ENCODE measurements at regions not wholly inside any gene's neighbourhood (a gene's known extent, or its start where the extent isn't known, plus 50 kb on each side); places are given as distances from the start of the nearest gene placed in this dataset.
"Not testable (repeated sequence)": the region's sequence is repeated elsewhere in the genome, so short reads cannot be mapped to it uniquely, and the experiment has no call there.

- H3K27ac Mint-ChIP-seq; DNase-seq; H3K36me3 Mint-ChIP-seq (ENCODE audit: low read depth); H3K9me3 ChIP-seq (ENCODE audit: control insufficient read depth, low read length, poor library complexity, severe bottlenecking); H3K4me1 Mint-ChIP-seq; ATAC-seq; H3K4me3 Mint-ChIP-seq; H3K27me3 Mint-ChIP-seq: not testable (repeated sequence)
Measured at GRCh38 chr16:60126115-60126514, 1392.0 kb upstream of the GOT2 start.

DNA sequence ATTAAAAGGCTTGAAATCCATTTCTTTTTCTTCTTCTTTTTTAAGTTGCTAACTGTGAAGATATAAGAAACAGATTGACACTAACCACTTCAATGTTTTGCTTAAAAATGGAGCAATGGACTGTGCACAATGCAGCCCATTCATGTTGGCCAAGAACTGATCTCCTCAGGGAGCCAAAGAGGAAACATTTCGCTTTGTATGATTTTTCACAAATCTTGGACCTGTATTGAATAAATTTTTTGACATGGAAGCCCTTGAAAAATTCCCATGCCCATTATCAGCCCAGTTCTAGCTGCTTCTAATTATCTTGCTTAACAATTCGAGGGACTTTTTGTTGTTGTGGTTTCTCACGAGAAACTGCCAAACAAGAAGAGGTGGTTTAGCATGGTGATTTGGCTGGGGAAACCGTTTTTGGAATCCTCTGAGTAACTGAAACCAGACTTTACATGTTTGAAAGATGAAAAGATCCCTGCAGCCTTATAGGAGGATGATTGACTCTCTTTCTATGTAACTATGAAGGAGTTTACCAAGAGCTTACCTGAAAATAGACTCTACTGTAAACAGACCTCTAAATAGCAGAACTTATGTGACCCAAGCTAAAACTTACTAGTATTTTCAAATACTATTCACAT is 1389.4 kb upstream of the GOT2 start:
- Mint-ChIP-seq H3K4me1 (no peaks in the 10 kb centered on the region), H3K27ac (no peak overlapping the region), H3K27me3 (no peaks in the 10 kb centered on the region), H3K36me3 (ENCODE audit: low read depth) (no peaks in the 10 kb centered on the region), H3K4me3 (no peak overlapping the region)
- ATAC-seq (no peak), DNase-seq (no peak)
- H3K9me3 ChIP-seq (ENCODE audit: control insufficient read depth, low read length, poor library complexity, severe bottlenecking) = no peaks in the 10 kb centered on the region

- H3K4me3 Mint-ChIP-seq = no peak overlapping the region
- DNase-seq (no peak), ATAC-seq (no peak)
- no peaks in the 10 kb centered on the region for H3K36me3 Mint-ChIP-seq (ENCODE audit: low read depth)
- H3K27me3 Mint-ChIP-seq = no peaks in the 10 kb centered on the region
- no peaks in the 10 kb centered on the region for H3K9me3 ChIP-seq (ENCODE audit: control insufficient read depth, low read length, poor library complexity, severe bottlenecking)
- no peaks in the 10 kb centered on the region for H3K4me1 Mint-ChIP-seq
- H3K27ac Mint-ChIP-seq = no peak overlapping the region
Measured at GRCh38 chr16:60120586-60120985, 1386.5 kb upstream of the GOT2 start.

GRCh38 chr16:60110531-60110930 is 1376.4 kb upstream of the GOT2 start:
- H3K27me3 Mint-ChIP-seq = no peaks in the 10 kb centered on the region
- H3K27ac Mint-ChIP-seq = no peak overlapping the region
- H3K36me3 Mint-ChIP-seq (ENCODE audit: low read depth) = no peaks in the 10 kb centered on the region
- no peaks in the 10 kb centered on the region for H3K9me3 ChIP-seq (ENCODE audit: control insufficient read depth, low read length, poor library complexity, severe bottlenecking)
- H3K4me3 Mint-ChIP-seq = no peak overlapping the region
- DNase-seq (no peak), ATAC-seq (no peak)
- no peaks in the 10 kb centered on the region for H3K4me1 Mint-ChIP-seq

GRCh38 chr16:60107871-60108270 is 1373.8 kb upstream of the GOT2 start:
- ATAC-seq = no peak
- Mint-ChIP-seq H3K4me1 (no peaks in the 10 kb centered on the region), H3K27me3 (no peaks in the 10 kb centered on the region), H3K36me3 (ENCODE audit: low read depth) (no peaks in the 10 kb centered on the region), H3K27ac (no peak overlapping the region), H3K4me3 (no peak overlapping the region)
- H3K9me3 ChIP-seq (ENCODE audit: control insufficient read depth, low read length, poor library complexity, severe bottlenecking) = no peaks in the 10 kb centered on the region
- no peak for DNase-seq

DNA sequence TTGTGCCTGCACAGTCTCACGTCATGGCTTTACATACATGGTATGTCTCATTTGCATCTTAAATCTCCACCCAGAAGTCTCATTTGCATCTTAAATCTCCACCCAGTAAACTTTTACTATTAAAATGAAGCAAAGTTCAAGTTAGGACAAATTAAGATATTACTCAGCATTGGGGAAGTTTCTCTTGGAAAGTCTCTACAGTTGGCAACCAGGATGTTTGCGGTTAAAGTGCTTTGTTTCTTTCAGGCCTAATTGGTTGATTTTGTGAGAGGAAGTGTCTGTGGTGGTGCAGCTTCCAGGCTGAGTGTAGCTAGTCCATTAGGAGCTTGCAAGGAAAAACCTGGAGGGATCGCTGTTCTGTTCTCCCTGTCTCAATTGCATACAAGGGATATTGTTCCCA is 1373.3 kb upstream of the GOT2 start:
- no peaks in the 10 kb centered on the region for H3K27me3 Mint-ChIP-seq
- H3K27ac Mint-ChIP-seq = no peak overlapping the region
- no peak overlapping the region for H3K4me3 Mint-ChIP-seq
- no peaks in the 10 kb centered on the region for H3K4me1 Mint-ChIP-seq
- ATAC-seq = no peak
- no peaks in the 10 kb centered on the region for H3K9me3 ChIP-seq (ENCODE audit: control insufficient read depth, low read length, poor library complexity, severe bottlenecking)
- H3K36me3 Mint-ChIP-seq (ENCODE audit: low read depth) = no peaks in the 10 kb centered on the region
- DNase-seq = no peak

GRCh38 chr16:60100371-60100770 is 1366.3 kb upstream of the GOT2 start:
- no peak for ATAC-seq
- H3K27ac Mint-ChIP-seq = no peak overlapping the region
- no peaks in the 10 kb centered on the region for H3K27me3 Mint-ChIP-seq
- no peaks in the 10 kb centered on the region for H3K36me3 Mint-ChIP-seq (ENCODE audit: low read depth)
- no peak overlapping the region for H3K4me3 Mint-ChIP-seq
- no peaks in the 10 kb centered on the region for H3K4me1 Mint-ChIP-seq
- DNase-seq = no peak
- no peaks in the 10 kb centered on the region for H3K9me3 ChIP-seq (ENCODE audit: control insufficient read depth, low read length, poor library complexity, severe bottlenecking)

GRCh38 chr16:60091529-60091928 is 1357.4 kb upstream of the GOT2 start:
- H3K36me3 Mint-ChIP-seq (ENCODE audit: low read depth) = no peaks in the 10 kb centered on the region
- no peaks in the 10 kb centered on the region for H3K9me3 ChIP-seq (ENCODE audit: control insufficient read depth, low read length, poor library complexity, severe bottlenecking)
- H3K4me3 Mint-ChIP-seq = no peak overlapping the region
- no peaks in the 10 kb centered on the region for H3K27me3 Mint-ChIP-seq
- no peak for DNase-seq
- H3K27ac Mint-ChIP-seq = no peak overlapping the region
- H3K4me1 Mint-ChIP-seq = no peaks in the 10 kb centered on the region
- no peak for ATAC-seq

DNA sequence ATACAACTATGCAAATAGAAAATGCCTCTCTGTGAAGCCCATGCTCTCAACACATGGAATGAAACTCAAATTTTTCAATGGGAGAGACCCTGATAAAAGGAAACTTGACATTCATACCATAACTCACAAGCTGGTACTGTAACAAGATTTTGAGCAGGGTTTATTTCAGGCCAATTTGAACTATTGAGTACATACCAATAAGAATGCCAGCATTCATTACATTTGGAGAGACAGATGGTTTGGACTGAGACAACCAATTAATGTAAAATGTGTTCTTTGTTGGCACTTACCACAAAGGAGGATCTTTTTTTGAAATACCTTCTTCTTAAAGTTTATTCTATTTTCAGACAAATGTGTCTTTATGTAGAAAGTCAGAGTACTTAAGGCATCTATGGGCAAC is 1357.0 kb upstream of the GOT2 start:
- DNase-seq = no peak

DNA sequence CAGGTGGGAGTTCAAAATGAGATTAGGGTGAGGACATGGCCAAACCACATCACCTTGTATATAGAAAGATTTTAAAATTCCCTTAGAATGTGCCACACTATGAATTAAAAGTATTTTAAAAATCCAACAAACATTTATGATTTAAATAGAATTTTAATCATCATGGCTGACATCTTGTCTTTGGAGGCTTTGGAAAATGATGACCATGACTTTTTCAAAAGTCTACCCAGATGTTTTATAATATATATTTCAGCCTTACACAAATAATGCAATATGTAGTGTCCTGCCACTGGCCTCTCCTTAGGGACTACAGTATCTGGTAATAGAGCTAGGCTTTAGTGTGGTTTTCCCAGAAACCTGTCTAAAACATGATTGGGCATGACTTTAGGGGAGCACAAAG is 1353.4 kb upstream of the GOT2 start:
- DNase-seq (no peak), ATAC-seq (no peak)
- H3K9me3 ChIP-seq (ENCODE audit: control insufficient read depth, low read length, poor library complexity, severe bottlenecking) = no peaks in the 10 kb centered on the region
- Mint-ChIP-seq H3K27ac (no peak overlapping the region), H3K27me3 (no peaks in the 10 kb centered on the region), H3K4me1 (no peaks in the 10 kb centered on the region), H3K4me3 (no peak overlapping the region), H3K36me3 (ENCODE audit: low read depth) (no peaks in the 10 kb centered on the region)

More for the DNA sequence above, 1357.0 kb upstream of the GOT2 start:
- Mint-ChIP-seq H3K27ac (no peak overlapping the region), H3K36me3 (ENCODE audit: low read depth) (no peaks in the 10 kb centered on the region), H3K4me3 (no peak overlapping the region), H3K4me1 (no peaks in the 10 kb centered on the region), H3K27me3 (no peaks in the 10 kb centered on the region)
- no peaks in the 10 kb centered on the region for H3K9me3 ChIP-seq (ENCODE audit: control insufficient read depth, low read length, poor library complexity, severe bottlenecking)
- no peak for ATAC-seq

GRCh38 chr16:60078819-60079218 is 1344.7 kb upstream of the GOT2 start:
- ATAC-seq, H3K4me3 Mint-ChIP-seq, H3K27ac Mint-ChIP-seq: not testable (repeated sequence)

DNA sequence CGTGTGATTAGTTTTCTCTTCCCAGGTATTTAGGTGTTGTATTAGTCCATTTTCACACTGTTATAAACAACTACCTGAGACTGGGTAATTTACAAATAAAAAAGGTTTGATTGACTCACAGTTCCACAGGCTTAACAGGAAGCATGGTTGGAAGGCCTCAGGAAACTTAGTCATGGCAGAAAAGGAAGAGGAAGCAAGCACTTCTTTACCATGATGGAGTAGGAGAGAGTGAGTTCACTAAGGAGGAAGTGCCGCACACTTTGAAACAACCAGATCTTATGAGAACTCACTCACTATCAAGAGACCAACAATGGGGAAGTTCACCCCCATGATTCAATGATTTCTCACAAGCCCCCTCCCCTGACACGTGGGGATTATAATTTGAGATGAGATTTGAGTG is 1343.7 kb upstream of the GOT2 start:
- H3K9me3 ChIP-seq (ENCODE audit: control insufficient read depth, low read length, poor library complexity, severe bottlenecking) = peaks cover 3% of the 10 kb centered on the region
- Mint-ChIP-seq H3K4me1 (no peaks in the 10 kb centered on the region), H3K27ac (no peak overlapping the region), H3K4me3 (no peak overlapping the region), H3K36me3 (ENCODE audit: low read depth) (no peaks in the 10 kb centered on the region), H3K27me3 (no peaks in the 10 kb centered on the region)
- ATAC-seq (no peak), DNase-seq (no peak)

More at GRCh38 chr16:60078819-60079218, 1344.7 kb upstream of the GOT2 start:
- not testable (repeated sequence) for H3K27me3 Mint-ChIP-seq; H3K36me3 Mint-ChIP-seq (ENCODE audit: low read depth); DNase-seq; H3K4me1 Mint-ChIP-seq; H3K9me3 ChIP-seq (ENCODE audit: control insufficient read depth, low read length, poor library complexity, severe bottlenecking)

DNA sequence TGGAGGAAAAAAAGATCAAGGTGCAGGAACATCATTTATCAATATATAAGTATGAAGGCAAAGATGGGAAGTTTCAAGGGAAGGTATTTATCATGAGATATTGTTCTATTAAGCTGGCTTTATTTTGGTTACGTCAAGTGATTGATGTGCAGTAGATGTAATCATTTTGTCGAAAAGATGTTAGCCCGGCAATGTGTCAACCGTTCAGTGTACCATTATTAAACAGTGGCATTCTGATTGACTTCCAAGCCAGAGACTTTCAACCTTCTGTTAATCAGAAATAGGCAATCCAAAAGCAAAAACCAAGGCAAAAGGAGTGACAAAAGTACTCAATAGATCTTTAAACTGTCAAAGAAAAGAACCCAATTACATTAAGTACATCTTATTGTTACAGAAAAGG is 1340.3 kb upstream of the GOT2 start:
- ATAC-seq = no peak
- Mint-ChIP-seq H3K36me3 (ENCODE audit: low read depth) (no peaks in the 10 kb centered on the region), H3K27me3 (no peaks in the 10 kb centered on the region), H3K4me3 (no peak overlapping the region), H3K27ac (no peak overlapping the region), H3K4me1 (no peaks in the 10 kb centered on the region)
- no peak for DNase-seq
- H3K9me3 ChIP-seq (ENCODE audit: control insufficient read depth, low read length, poor library complexity, severe bottlenecking) = peaks cover 3% of the 10 kb centered on the region

DNA sequence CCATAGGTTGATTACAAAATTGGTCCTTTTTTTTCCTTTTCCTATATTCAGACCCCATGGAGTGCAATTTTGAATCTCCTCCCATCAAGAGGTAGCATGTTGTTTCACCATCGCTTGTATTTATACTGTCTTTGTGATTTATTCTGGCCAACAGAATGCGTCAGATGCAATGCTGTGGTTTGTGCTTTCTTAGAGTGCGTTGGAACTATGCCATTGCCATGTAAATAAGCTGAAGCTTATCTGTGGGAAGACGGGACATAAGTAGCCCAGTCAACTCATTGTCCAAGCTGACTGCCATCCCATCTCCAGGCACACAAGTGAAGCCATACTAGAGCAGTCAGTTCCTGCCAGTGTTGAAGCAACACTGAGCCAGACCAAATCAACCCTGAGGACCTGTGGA is 1339.3 kb upstream of the GOT2 start:
- Mint-ChIP-seq H3K36me3 (ENCODE audit: low read depth) (no peaks in the 10 kb centered on the region), H3K4me3 (no peak overlapping the region), H3K27me3 (no peaks in the 10 kb centered on the region), H3K27ac (no peak overlapping the region), H3K4me1 (no peaks in the 10 kb centered on the region)
- ATAC-seq = no peak
- peaks cover 3% of the 10 kb centered on the region for H3K9me3 ChIP-seq (ENCODE audit: control insufficient read depth, low read length, poor library complexity, severe bottlenecking)
- no peak for DNase-seq

Data from T-helper 17 cell (primary cell).